Immature natural killer cell (primary cell): ENCODE measurements at regions not wholly inside any gene's neighbourhood (a gene's known extent, or its start where the extent isn't known, plus 50 kb on each side); places are given as distances from the start of the nearest gene placed in this dataset.

Experiments used
- DNase-seq, 3 donors: peaks; one replicate each; pipeline ENCODE4 v3.0.0; 2022; ENCODE audit warnings: mixed read lengths in 1 of 3
- H3K27ac Mint-ChIP-seq, 6 donors: one replicate each; pipeline ENCODE4 v1.8.0; 2020; ENCODE audit warnings: mixed read lengths in 6 of 6, mild to moderate bottlenecking in 5 of 6, inconsistent platforms in 4 of 6, moderate library complexity in 3 of 6
- H3K27me3 Mint-ChIP-seq, 3 donors: one replicate each; pipeline ENCODE4 v1.8.0; 2020 to 2021; ENCODE audit warnings: low read depth in 3 of 3, mild to moderate bottlenecking in 3 of 3, mixed read lengths in 3 of 3, moderate library complexity in 3 of 3, inconsistent platforms in 1 of 3
- H3K36me3 Mint-ChIP-seq, 3 donors: one replicate each; pipeline ENCODE4 v1.8.0; 2020; ENCODE audit warnings: mixed read lengths in 3 of 3, inconsistent platforms in 2 of 3, mild to moderate bottlenecking in 2 of 3
- H3K4me1 Mint-ChIP-seq, 2 donors: one replicate each; pipeline ENCODE4 v1.8.0; 2020; ENCODE audit warnings: inconsistent platforms in 2 of 2, mild to moderate bottlenecking in 2 of 2, mixed read lengths in 2 of 2, moderate library complexity in 1 of 2
- H3K4me3 Mint-ChIP-seq, 5 donors: one replicate each; pipeline ENCODE4 v1.8.0; 2020; ENCODE audit warnings: mild to moderate bottlenecking in 5 of 5, mixed read lengths in 5 of 5, inconsistent platforms in 3 of 5, moderate library complexity in 3 of 5
- H3K9me3 Mint-ChIP-seq, 6 donors: one replicate each; pipeline ENCODE4 v1.8.0; 2020; ENCODE audit warnings: mild to moderate bottlenecking in 6 of 6, mixed read lengths in 6 of 6, inconsistent platforms in 4 of 6, moderate library complexity in 3 of 6

DNA sequence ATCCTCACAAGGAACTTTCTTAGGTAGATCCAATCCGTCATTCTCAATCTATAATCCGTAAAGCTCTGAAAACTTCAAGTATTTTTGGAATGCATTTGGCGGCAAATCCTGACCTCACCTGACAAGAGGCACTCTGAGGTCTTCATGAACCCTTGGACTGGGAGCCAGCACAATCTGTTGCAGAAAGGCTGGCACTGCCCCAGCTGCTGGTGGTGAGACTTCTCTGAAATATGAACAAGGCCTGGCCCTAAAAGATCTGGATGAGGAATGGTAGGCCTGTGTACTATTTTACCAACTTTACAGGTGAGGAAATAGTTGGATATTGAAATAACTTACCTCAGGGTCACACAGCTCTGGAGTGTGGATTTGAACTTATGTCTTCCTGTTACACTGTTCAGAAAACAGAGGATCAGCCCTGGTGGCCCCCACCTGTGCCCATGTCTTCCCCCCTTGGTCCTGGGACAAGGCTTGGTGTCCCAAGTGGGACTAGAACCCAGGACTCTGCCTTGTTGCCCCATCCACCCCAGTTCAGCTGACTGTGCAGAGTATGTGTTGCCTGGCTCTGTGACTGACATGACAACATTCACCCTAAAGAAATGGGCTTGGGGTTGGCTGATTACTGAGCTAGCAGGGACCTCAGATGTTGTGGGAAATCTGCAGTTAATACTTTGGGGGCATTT, 471.4 kb downstream of the MN1 start:
- H3K36me3 Mint-ChIP-seq: no peaks in the 10 kb centered on the region
- H3K27me3 Mint-ChIP-seq: peaks cover 4 to 5% (median 4%) of the 10 kb centered on the region in 3 donors
- DNase-seq: no peak
- H3K4me3 Mint-ChIP-seq: no peak overlapping the region
- H3K27ac Mint-ChIP-seq: no peak overlapping the region
- no peaks in the 10 kb centered on the region for H3K4me1 Mint-ChIP-seq
- no peaks in the 10 kb centered on the region for H3K9me3 Mint-ChIP-seq

GRCh38 chr22:27331526-27332281, 469.9 kb downstream of the MN1 start:
- no peak for DNase-seq
- Mint-ChIP-seq H3K27me3 (peaks cover 4 to 5% (median 4%) of the 10 kb centered on the region in 3 donors), H3K4me1 (no peaks in the 10 kb centered on the region), H3K36me3 (no peaks in the 10 kb centered on the region), H3K9me3 (no peaks in the 10 kb centered on the region), H3K4me3 (no peak overlapping the region), H3K27ac (no peak overlapping the region)

- no peak overlapping the region for H3K4me3 Mint-ChIP-seq
- H3K4me1 Mint-ChIP-seq: no peaks in the 10 kb centered on the region
- no peaks in the 10 kb centered on the region for H3K36me3 Mint-ChIP-seq
- peaks cover 1 to 4% (median 3%) of the 10 kb centered on the region in 3 donors for H3K27me3 Mint-ChIP-seq
- no peaks in the 10 kb centered on the region for H3K9me3 Mint-ChIP-seq
- H3K27ac Mint-ChIP-seq: no peak overlapping the region
- no peak for DNase-seq
Measured at GRCh38 chr22:27335102-27335660, 466.4 kb downstream of the MN1 start.

DNA sequence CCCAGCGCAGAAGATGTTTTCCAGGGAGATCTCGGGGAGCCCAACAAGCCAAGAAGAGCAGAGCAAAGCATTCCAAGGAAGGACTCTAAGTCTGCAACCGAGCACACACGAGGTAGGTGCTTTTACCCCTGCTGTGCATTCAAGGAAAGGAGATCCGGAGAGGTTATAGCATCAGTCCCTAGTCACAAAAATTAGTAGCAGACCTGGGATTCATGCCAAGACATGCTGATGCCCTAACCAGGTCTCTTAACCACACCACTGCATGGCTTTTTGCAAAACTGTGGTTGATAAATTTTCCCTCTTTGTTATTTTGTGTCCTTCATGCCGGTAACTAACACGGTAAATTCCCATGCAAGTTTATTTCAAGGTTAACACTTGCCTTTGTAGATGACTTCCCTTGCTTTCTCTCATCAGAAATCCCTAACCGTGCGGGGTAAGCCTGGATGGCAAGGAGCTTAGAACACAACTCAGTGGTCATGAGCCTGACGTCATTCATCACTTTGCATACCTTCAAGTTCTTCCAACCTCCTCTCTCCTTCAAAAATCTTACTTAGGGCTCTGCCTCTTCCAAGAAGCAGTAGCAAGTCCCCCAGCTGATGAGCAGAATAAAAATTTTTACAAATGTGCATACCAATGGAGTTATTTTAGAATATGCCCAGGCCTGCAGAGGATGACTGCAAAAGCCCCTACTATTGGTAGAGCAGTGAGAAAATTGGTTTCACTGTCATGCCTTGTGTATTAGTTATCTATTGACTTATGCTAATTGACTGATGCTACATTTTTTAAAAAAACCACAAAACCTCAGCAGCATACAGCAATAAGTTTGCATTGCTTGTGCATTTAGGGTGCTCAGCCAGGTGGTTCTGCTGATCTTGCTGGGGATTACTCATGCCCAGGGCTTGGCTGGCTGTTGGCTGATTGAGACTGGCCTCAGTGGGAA, 465.1 kb downstream of the MN1 start:
- no peak for DNase-seq
- no peak overlapping the region for H3K27ac Mint-ChIP-seq
- peaks cover 1 to 3% (median 2%) of the 10 kb centered on the region in 3 donors for H3K27me3 Mint-ChIP-seq
- no peaks in the 10 kb centered on the region for H3K36me3 Mint-ChIP-seq
- no peaks in the 10 kb centered on the region for H3K4me1 Mint-ChIP-seq
- H3K4me3 Mint-ChIP-seq: no peak overlapping the region
- H3K9me3 Mint-ChIP-seq: no peaks in the 10 kb centered on the region

GRCh38 chr22:27337676-27338075, 463.9 kb downstream of the MN1 start:
- no peak overlapping the region for H3K4me3 Mint-ChIP-seq
- no peaks in the 10 kb centered on the region for H3K4me1 Mint-ChIP-seq
- H3K36me3 Mint-ChIP-seq: no peaks in the 10 kb centered on the region
- peaks cover 1 to 2% (median 2%) of the 10 kb centered on the region in 3 donors for H3K27me3 Mint-ChIP-seq
- no peak for DNase-seq
- no peaks in the 10 kb centered on the region for H3K9me3 Mint-ChIP-seq
- H3K27ac Mint-ChIP-seq: no peak overlapping the region

DNA sequence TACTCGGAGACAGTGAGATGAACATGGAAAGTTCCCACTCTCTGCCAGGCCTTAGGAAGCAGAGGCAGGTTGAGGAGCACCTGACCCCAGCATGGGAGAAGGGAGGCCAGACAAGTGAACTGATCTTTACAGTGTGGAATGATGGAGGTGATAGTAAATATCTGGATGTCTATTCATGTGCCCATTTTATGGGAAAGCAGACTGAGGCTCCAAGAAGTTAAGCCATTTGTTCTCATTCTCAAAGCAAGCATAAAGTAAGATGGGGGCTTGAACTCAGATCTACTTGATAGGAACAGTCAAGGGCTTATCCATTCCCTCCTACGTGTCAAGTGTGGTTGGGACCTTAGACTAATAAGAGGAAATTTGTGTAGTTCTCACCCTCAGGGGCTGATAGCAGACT, 461.5 kb downstream of the MN1 start:
- Mint-ChIP-seq H3K9me3 (peaks cover 0 to 2% (median 0%) of the 10 kb centered on the region in 6 donors), H3K27me3 (peaks cover 0 to 3% (median 2%) of the 10 kb centered on the region in 3 donors), H3K4me1 (no peaks in the 10 kb centered on the region), H3K4me3 (no peak overlapping the region), H3K27ac (no peak overlapping the region), H3K36me3 (no peaks in the 10 kb centered on the region)
- no peak for DNase-seq

- no peaks in the 10 kb centered on the region for H3K36me3 Mint-ChIP-seq
Measured at GRCh38 chr22:27344546-27344945, 457.0 kb downstream of the MN1 start.

GRCh38 chr22:27345691-27346090, 455.9 kb downstream of the MN1 start:
- Mint-ChIP-seq H3K27ac (no peak overlapping the region), H3K4me1 (no peaks in the 10 kb centered on the region), H3K4me3 (no peak overlapping the region), H3K36me3 (no peaks in the 10 kb centered on the region), H3K9me3 (peaks cover 0 to 4% (median under 1%) of the 10 kb centered on the region in 6 donors), H3K27me3 (peaks cover 0 to 7% (median 0%) of the 10 kb centered on the region in 3 donors)
- no peak for DNase-seq

More at GRCh38 chr22:27344546-27344945, 457.0 kb downstream of the MN1 start:
- Mint-ChIP-seq H3K27me3 (peaks cover 0 to 3% (median 2%) of the 10 kb centered on the region in 3 donors), H3K4me3 (no peak overlapping the region), H3K27ac (no peak overlapping the region), H3K4me1 (no peaks in the 10 kb centered on the region), H3K9me3 (peaks cover 0 to 2% (median 0%) of the 10 kb centered on the region in 6 donors)
- no peak for DNase-seq

- no peak overlapping the region for H3K27ac Mint-ChIP-seq
- no peak overlapping the region for H3K4me3 Mint-ChIP-seq
- peaks cover 0 to 5% (median 1%) of the 10 kb centered on the region in 6 donors for H3K9me3 Mint-ChIP-seq
- no peaks in the 10 kb centered on the region for H3K4me1 Mint-ChIP-seq
- peaks cover 0 to 7% (median 6%) of the 10 kb centered on the region in 3 donors for H3K27me3 Mint-ChIP-seq
- H3K36me3 Mint-ChIP-seq: no peaks in the 10 kb centered on the region
- no peak for DNase-seq
Measured at GRCh38 chr22:27347951-27348350, 453.6 kb downstream of the MN1 start.

- DNase-seq: no peak
- Mint-ChIP-seq H3K4me3 (no peak overlapping the region), H3K9me3 (peaks cover 0 to 5% (median 1%) of the 10 kb centered on the region in 6 donors), H3K36me3 (no peaks in the 10 kb centered on the region), H3K27ac (no peak overlapping the region), H3K4me1 (no peaks in the 10 kb centered on the region), H3K27me3 (peaks cover 0 to 6% (median 4%) of the 10 kb centered on the region in 3 donors)
Measured at GRCh38 chr22:27348634-27349033, 452.9 kb downstream of the MN1 start.

- no peak for DNase-seq
- Mint-ChIP-seq H3K27ac (no peak overlapping the region), H3K27me3 (peaks cover 0 to 10% (median 6%) of the 10 kb centered on the region in 3 donors), H3K9me3 (peaks cover 0 to 5% (median 3%) of the 10 kb centered on the region in 6 donors), H3K4me1 (no peaks in the 10 kb centered on the region), H3K36me3 (no peaks in the 10 kb centered on the region), H3K4me3 (no peak overlapping the region)
Measured at GRCh38 chr22:27349456-27349855, 452.1 kb downstream of the MN1 start.

GRCh38 chr22:27350306-27350705, 451.2 kb downstream of the MN1 start:
- H3K4me3 Mint-ChIP-seq: no peak overlapping the region
- H3K4me1 Mint-ChIP-seq: no peaks in the 10 kb centered on the region
- H3K9me3 Mint-ChIP-seq: peaks cover 0 to 4% (median 3%) of the 10 kb centered on the region in 6 donors
- peaks cover 0 to 11% (median 6%) of the 10 kb centered on the region in 3 donors for H3K27me3 Mint-ChIP-seq
- no peak overlapping the region for H3K27ac Mint-ChIP-seq
- H3K36me3 Mint-ChIP-seq: no peaks in the 10 kb centered on the region
- DNase-seq: no peak

GRCh38 chr22:27352426-27352825, 449.1 kb downstream of the MN1 start:
- DNase-seq: no peak
- Mint-ChIP-seq H3K4me1 (no peaks in the 10 kb centered on the region), H3K27ac (no peak overlapping the region), H3K9me3 (peaks cover 0 to 18% (median 7%) of the 10 kb centered on the region in 6 donors), H3K36me3 (no peaks in the 10 kb centered on the region), H3K27me3 (peaks cover 0 to 13% (median 7%) of the 10 kb centered on the region in 3 donors), H3K4me3 (no peak overlapping the region)
